ENCODE measurements at regions not wholly inside any gene's neighbourhood (a gene's known extent, or its start where the extent isn't known, plus 50 kb on each side); places are given as distances from the start of the nearest gene placed in this dataset.

GRCh38 chr2:240289701-240290431, 145.6 kb upstream of the GPC1 start:
- no peak overlapping the region for H2AFZ ChIP-seq (ENCODE audit: low read depth)
- H3K9me3 ChIP-seq = no peaks in the 10 kb centered on the region
- no peaks in the 10 kb centered on the region for H3K36me3 ChIP-seq (replicated peaks in 1 of 2; ENCODE audit: control insufficient read depth in 1 of 2, insufficient read depth in 2 of 2, low read length in 1 of 2)
- POLR2A ChIA-PET = no interaction called here
- H3K27me3 ChIP-seq (ENCODE audit: insufficient read depth) = no peaks in the 10 kb centered on the region
- DNase-seq = peak; percentile 12
- no peak overlapping the region for H3K27ac ChIP-seq (ENCODE audit: low read depth in 2 of 2, low read length in 1 of 2)
- no peak overlapping the region for H3K4me3 ChIP-seq (ENCODE audit: low read depth in 2 of 2, low read length in 1 of 2)
- H4K20me1 ChIP-seq (ENCODE audit: insufficient read depth) = no peaks in the 10 kb centered on the region
- H3K9me2 ChIP-seq = no peaks in the 10 kb centered on the region
- peaks cover 0 to 5% of the 10 kb centered on the region in 2 experiments; a peak in 1 of 4 replicates for H3K4me1 ChIP-seq (ENCODE audit: control insufficient read depth in 1 of 2, insufficient read depth in 2 of 2, low read depth in 1 of 2, low read length in 1 of 2)
- no peak overlapping the region for H3K4me2 ChIP-seq
- CTCF ChIA-PET = interaction anchor here (1.3 kb wide), 1 partner anchor 56 kb away, joined by 4 read pairs; no protein-coding TSS in a partner anchor
- no peak overlapping the region for H3K9ac ChIP-seq
- H3F3A ChIP-seq (replicated peaks; ENCODE audit: insufficient read depth) = no peaks in the 10 kb centered on the region
- TF ChIP-seq ZBTB33 (IDR thresholded peaks at IDR 0.05; ENCODE audit: borderline replicate concordance, low read depth) (no peak), SIN3A (IDR thresholded peaks at IDR 0.05; ENCODE audit: borderline replicate concordance, low read depth, low read length) (no peak), GABPA (IDR thresholded peaks at IDR 0.05; ENCODE audit: low read depth) (no peak), MAX (IDR thresholded peaks at IDR 0.05; ENCODE audit: low read depth) (no peak)
- no peaks in the 10 kb centered on the region for H3K79me2 ChIP-seq (ENCODE audit: insufficient read depth)
- 65% methylated on average over 13 of the region's 30 CpGs for WGBS (ENCODE audit: low lambda C conversion rate)

GRCh38 chr2:240290432-240291336, 144.8 kb upstream of the GPC1 start:
- CTCF ChIA-PET = interaction anchor here (1.3 kb wide), 1 partner anchor 57 kb away, joined by 4 read pairs; no protein-coding TSS in a partner anchor

More at GRCh38 chr2:240290432-240291336, 144.8 kb upstream of the GPC1 start:
- H3K27me3 ChIP-seq (ENCODE audit: insufficient read depth) = no peaks in the 10 kb centered on the region
- no peaks in the 10 kb centered on the region for H3K79me2 ChIP-seq (ENCODE audit: insufficient read depth)
- no peaks in the 10 kb centered on the region for H4K20me1 ChIP-seq (ENCODE audit: insufficient read depth)
- 63% methylated on average over 30 of the region's 30 CpGs for WGBS (ENCODE audit: low lambda C conversion rate)
- H3F3A ChIP-seq (replicated peaks; ENCODE audit: insufficient read depth) = no peaks in the 10 kb centered on the region
- H3K4me1 ChIP-seq (ENCODE audit: control insufficient read depth in 1 of 2, insufficient read depth in 2 of 2, low read depth in 1 of 2, low read length in 1 of 2) = peaks cover 0 to 5% of the 10 kb centered on the region in 2 experiments; a peak in 1 of 4 replicates
- H3K9me2 ChIP-seq = no peaks in the 10 kb centered on the region
- H3K9me3 ChIP-seq = no peaks in the 10 kb centered on the region
- H3K4me2 ChIP-seq = no peak overlapping the region
- no peak for DNase-seq
- no peak overlapping the region for H3K27ac ChIP-seq (ENCODE audit: low read depth in 2 of 2, low read length in 1 of 2)
- no peak overlapping the region for H2AFZ ChIP-seq (ENCODE audit: low read depth)
- POLR2A ChIA-PET = no interaction called here
- H3K36me3 ChIP-seq (replicated peaks in 1 of 2; ENCODE audit: control insufficient read depth in 1 of 2, insufficient read depth in 2 of 2, low read length in 1 of 2) = no peaks in the 10 kb centered on the region
- TF ChIP-seq CTCF (IDR thresholded peaks at IDR 0.05) (no peak), IRF3 (IDR thresholded peaks at IDR 0.05; ENCODE audit: low read depth, low read length) (no peak), TAF1 (IDR thresholded peaks at IDR 0.05; ENCODE audit: borderline replicate concordance, low read depth, low read length) (no peak), FOXJ3 (CRISPR knock-in tag; IDR thresholded peaks at IDR 0.05) (no peak), NRF1 (IDR thresholded peaks at IDR 0.05; ENCODE audit: low read depth, low read length) (no peak), EZH2phosphoT487 (IDR thresholded peaks at IDR 0.05; ENCODE audit: borderline replicate concordance, low read depth) (no peak), MEF2A (IDR thresholded peaks at IDR 0.05; ENCODE audit: borderline replicate concordance, low read depth) (no peak), NFIC (IDR thresholded peaks at IDR 0.05; ENCODE audit: borderline replicate concordance) (no peak), FOXM1 (IDR thresholded peaks at IDR 0.05; ENCODE audit: low read depth) (no peak), POLR2AphosphoS5 (IDR thresholded peaks at IDR 0.05; ENCODE audit: low read depth, low read length) (no peak), MXI1 (IDR thresholded peaks at IDR 0.05; ENCODE audit: low read depth, low read length) (no peak), TCF12 (IDR thresholded peaks at IDR 0.05) (no peak), CHD2 (IDR thresholded peaks at IDR 0.05; ENCODE audit: low read length, partially characterized antibody) (no peak), USF2 (IDR thresholded peaks at IDR 0.05; ENCODE audit: borderline replicate concordance, low read depth, low read length) (no peak), FOSL2 (IDR thresholded peaks at IDR 0.05; ENCODE audit: borderline replicate concordance, low read depth) (no peak)
- no peak overlapping the region for H3K4me3 ChIP-seq (ENCODE audit: low read depth in 2 of 2, low read length in 1 of 2)
- no peak overlapping the region for H3K9ac ChIP-seq

All from SK-N-SH (cell line).